ENCODE measurements at regions not wholly inside any gene's neighbourhood (a gene's known extent, or its start where the extent isn't known, plus 50 kb on each side); places are given as distances from the start of the nearest gene placed in this dataset.

- DNase-seq = no peak
- intact Hi-C loops (cut with DNase I) = no loop called here
Observed at GRCh38 chr20:34163307-34163706, 51.3 kb upstream of the EIF2S2 start.

GRCh38 chr20:34164381-34164984, 52.4 kb upstream of the EIF2S2 start:
- DNase-seq = no peak
- intact Hi-C loops (cut with DNase I) = no loop called here

GRCh38 chr20:34165018-34165619, 53.1 kb upstream of the EIF2S2 start:
- no peak for DNase-seq
- intact Hi-C loops (cut with DNase I) = no loop called here

DNA sequence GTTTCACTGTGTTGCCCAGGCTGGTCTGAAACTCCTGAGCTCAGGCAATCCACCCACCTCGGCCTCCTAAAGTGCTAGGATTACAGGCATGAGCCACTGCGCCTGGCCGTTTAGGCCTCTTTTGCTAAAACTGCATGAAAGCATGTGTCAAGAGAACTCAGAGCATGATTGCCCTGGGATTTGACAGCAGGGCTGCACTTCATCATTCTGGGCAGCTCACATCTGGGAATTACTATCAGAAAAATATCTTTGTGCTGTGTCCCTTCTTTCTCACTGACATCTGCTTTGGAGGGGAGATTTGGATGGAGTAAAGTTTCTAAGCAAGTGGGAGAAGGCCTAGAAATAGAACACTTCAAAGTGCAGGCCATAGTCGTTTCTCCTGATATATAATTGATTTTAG, 59.6 kb upstream of the EIF2S2 start:
- intact Hi-C loops (cut with DNase I) = no loop called here
- no peak for DNase-seq

DNA sequence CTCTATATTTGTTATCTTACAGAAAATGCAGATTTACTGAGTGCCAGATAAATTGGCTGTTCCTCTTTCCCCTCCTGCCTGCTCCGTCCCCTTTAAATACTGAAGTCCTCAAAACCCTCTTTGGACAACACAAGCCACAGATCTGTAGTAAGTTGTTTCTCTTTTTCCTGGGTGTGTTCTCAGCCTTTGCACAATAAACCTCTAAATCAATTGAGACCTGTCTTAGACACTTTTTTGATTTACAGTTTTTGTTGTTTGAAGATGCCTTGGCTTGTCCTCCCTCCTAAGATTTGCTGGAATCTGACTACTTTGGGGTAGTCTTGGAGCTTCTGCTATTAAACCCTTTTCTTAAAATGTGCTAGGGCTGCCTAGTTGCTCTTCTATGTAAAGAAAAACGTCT, 60.9 kb upstream of the EIF2S2 start:
- no peak for DNase-seq
- intact Hi-C loops (cut with DNase I) = no loop called here

GRCh38 chr20:34175079-34175478, 63.0 kb upstream of the EIF2S2 start:
- intact Hi-C loops (cut with DNase I) = no loop called here

DNA sequence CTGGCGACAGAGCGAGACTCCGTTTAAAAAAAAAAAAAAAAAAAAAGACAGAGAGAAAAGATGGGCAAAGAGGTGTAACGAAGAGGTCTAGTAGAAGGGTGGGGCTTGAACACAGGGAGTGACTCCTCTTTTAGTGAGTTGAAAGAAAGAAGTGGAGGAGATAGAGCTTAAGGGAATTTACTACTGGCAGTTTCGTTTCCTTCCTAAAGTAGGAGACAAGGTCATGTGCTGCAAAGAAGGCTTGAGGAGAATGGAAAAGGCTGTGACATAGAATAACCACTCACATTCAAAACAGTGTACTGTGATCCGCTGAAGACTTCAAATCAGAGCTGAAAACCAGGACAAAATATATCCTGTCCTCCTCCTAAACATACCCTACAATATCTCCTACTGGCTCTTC, 63.8 kb upstream of the EIF2S2 start:
- no peak for DNase-seq
- intact Hi-C loops (cut with DNase I) = no loop called here

More at GRCh38 chr20:34175079-34175478, 63.0 kb upstream of the EIF2S2 start:
- no peak for DNase-seq

DNA sequence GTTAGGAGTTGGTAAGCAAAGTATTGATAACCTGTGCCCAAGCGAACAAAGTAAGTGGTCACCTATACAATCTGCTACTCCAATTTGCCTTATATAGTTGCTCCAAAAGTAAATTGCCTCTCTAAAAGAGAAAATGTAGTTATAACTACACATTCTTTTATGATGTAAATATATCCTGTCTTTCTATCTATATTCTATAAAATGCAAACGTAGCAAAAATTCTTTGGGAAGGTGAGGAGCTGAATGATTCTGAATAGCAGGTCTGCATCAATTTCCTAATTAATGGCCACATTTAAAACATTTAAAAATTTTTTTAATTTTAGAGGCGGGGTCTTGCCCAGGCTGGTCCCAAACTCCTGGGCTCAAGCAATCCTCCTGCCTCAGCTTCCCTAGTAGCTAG, 64.2 kb upstream of the ASIP start:
- no peak for DNase-seq
- intact Hi-C loops (cut with DNase I) = no loop called here

GRCh38 chr20:34179637-34180360, 61.4 kb upstream of the ASIP start:
- no peak for DNase-seq
- intact Hi-C loops (cut with DNase I) = no loop called here

- no peak for DNase-seq
- intact Hi-C loops (cut with DNase I) = no loop called here
Observed at GRCh38 chr20:34180460-34181120, 60.6 kb upstream of the ASIP start.

GRCh38 chr20:34181484-34181883, 59.7 kb upstream of the ASIP start:
- intact Hi-C loops (cut with DNase I) = no loop called here
- DNase-seq = no peak

- intact Hi-C loops (cut with DNase I) = no loop called here
- no peak for DNase-seq
Observed at GRCh38 chr20:34185766-34186620, 55.2 kb upstream of the ASIP start.

- no peak for DNase-seq
- intact Hi-C loops (cut with DNase I) = no loop called here
Observed at GRCh38 chr20:34189572-34190163, 51.6 kb upstream of the ASIP start.

- no peak for DNase-seq
- intact Hi-C loops (cut with DNase I) = no loop called here
Observed at GRCh38 chr20:34190262-34190661, 51.0 kb upstream of the ASIP start.

GRCh38 chr20:34190679-34191090, 50.5 kb upstream of the ASIP start:
- intact Hi-C loops (cut with DNase I) = no loop called here
- DNase-seq = peak; percentile 67 to 97 (median 79)

Measured in posterior cingulate gyrus (tissue), 11 donors.